BLaER1 treated with 17β-estradiol and CSF1 and Interleukin-3, amounts not matched to agents 10 nM and 100 nM (cell line): ENCODE measurements at regions not wholly inside any gene's neighbourhood (a gene's known extent, or its start where the extent isn't known, plus 50 kb on each side); places are given as distances from the start of the nearest gene placed in this dataset.
"Not testable (repeated sequence)": the region's sequence is repeated elsewhere in the genome, so short reads cannot be mapped to it uniquely, and the experiment has no call there.

ENCODE experiments used
- H3K27ac ChIP-seq, 11 experiments: shearing (Covaris generic); formaldehyde crosslinking; 2 replicates each; pipeline ENCODE4 v1.8.1; 2022
- H3K27me3 ChIP-seq, 11 experiments: shearing (Covaris generic); formaldehyde crosslinking; 2 replicates each; pipeline ENCODE4 v1.8.1; 2022
- H3K36me3 ChIP-seq, 11 experiments: shearing (Covaris generic); formaldehyde crosslinking; 2 replicates each; pipeline ENCODE4 v1.8.1; 2022
- H3K4me1 ChIP-seq, 10 experiments: shearing (Covaris generic); formaldehyde crosslinking; 2 replicates each; pipeline ENCODE4 v1.8.1; 2022
- H3K4me2 ChIP-seq, 11 experiments: shearing (Covaris generic); formaldehyde crosslinking; 2 replicates each; pipeline ENCODE4 v1.8.1; 2022
- H3K4me3 ChIP-seq, 10 experiments: shearing (Covaris generic); formaldehyde crosslinking; 2 replicates each; pipeline ENCODE4 v1.8.1; 2022
- H3K9ac ChIP-seq, 11 experiments: shearing (Covaris generic); formaldehyde crosslinking; 2 replicates each; pipeline ENCODE4 v1.8.1; 2022
- H3K9me3 ChIP-seq, 11 experiments: shearing (Covaris generic); formaldehyde crosslinking; replicated peaks in 1 of 11; 2 replicates each; pipeline ENCODE4 v1.8.1; 2022
- H4K20me1 ChIP-seq, 11 experiments: shearing (Covaris generic); formaldehyde crosslinking; 2 replicates each; pipeline ENCODE4 v1.8.1; 2022
- Cebpa-rat ChIP-seq, 11 experiments: shearing (Covaris generic); IDR thresholded peaks; 2 replicates each; pipeline ENCODE4 v1.8.1; 2022

- H3K27me3 ChIP-seq = no peaks in the 10 kb centered on the region
- no peaks in the 10 kb centered on the region for H3K36me3 ChIP-seq
- H3K9ac ChIP-seq = no peak overlapping the region
- H3K4me1 ChIP-seq = peaks cover 7 to 21% (median 13%) of the 10 kb centered on the region in 10 experiments; a peak in 16 of 20 replicates
- no peak for TF ChIP-seq Cebpa-rat (IDR thresholded peaks at IDR 0.05)
- H4K20me1 ChIP-seq = no peaks in the 10 kb centered on the region
- no peak overlapping the region for H3K27ac ChIP-seq
- peaks cover 0 to 11% (median 5%) of the 10 kb centered on the region in 11 experiments; a peak in 9 of 22 replicates for H3K9me3 ChIP-seq
- H3K4me2 ChIP-seq = no peak overlapping the region
- no peak overlapping the region for H3K4me3 ChIP-seq
Observed at GRCh38 chr9:82819260-82819659, 243.7 kb downstream of the RASEF start.

- Histone ChIP-seq H3K4me1 (peaks cover 7 to 21% (median 13%) of the 10 kb centered on the region in 10 experiments; a peak in 16 of 20 replicates), H3K4me3 (no peak overlapping the region), H3K27ac (no peak overlapping the region), H4K20me1 (no peaks in the 10 kb centered on the region), H3K4me2 (peak overlapping the region in 9 of 11 experiments; percentile 5 to 53 (median 19); a peak in 5 of 22 replicates), H3K27me3 (no peaks in the 10 kb centered on the region), H3K9me3 (peaks cover 0 to 11% (median 5%) of the 10 kb centered on the region in 11 experiments; a peak in 9 of 22 replicates), H3K36me3 (no peaks in the 10 kb centered on the region), H3K9ac (no peak overlapping the region)
- no peak for TF ChIP-seq Cebpa-rat (IDR thresholded peaks at IDR 0.05)
Observed at GRCh38 chr9:82820186-82820585, 242.8 kb downstream of the RASEF start.

- Histone ChIP-seq H3K36me3 (no peaks in the 10 kb centered on the region), H3K4me2 (no peak overlapping the region), H3K4me1 (no peaks in the 10 kb centered on the region), H3K4me3 (no peak overlapping the region), H3K9ac (no peak overlapping the region), H4K20me1 (no peaks in the 10 kb centered on the region), H3K9me3 (peaks cover 0 to 7% (median 4%) of the 10 kb centered on the region in 11 experiments; a peak in 6 of 22 replicates), H3K27ac (no peak overlapping the region), H3K27me3 (no peaks in the 10 kb centered on the region)
- no peak for TF ChIP-seq Cebpa-rat (IDR thresholded peaks at IDR 0.05)
Observed at GRCh38 chr9:82829818-82830217, 233.1 kb downstream of the RASEF start.

DNA sequence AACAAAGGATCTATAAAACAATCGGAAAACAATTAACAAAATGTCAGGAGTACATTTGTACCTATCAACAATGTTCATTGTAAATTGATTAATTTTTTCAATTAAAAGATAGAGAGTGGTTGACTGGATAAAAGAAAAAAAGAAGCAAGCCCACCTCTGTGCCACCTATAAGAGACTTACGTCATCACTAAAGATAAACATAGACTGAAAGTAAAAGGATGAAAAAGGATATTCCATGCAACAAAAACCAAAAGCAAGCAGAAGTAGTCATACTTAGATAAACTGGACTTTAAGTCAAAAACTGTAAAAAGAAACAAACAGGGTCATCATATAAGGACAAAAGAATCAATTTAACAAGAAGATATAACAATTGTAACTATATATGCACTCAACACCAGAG lies 197.4 kb downstream of the RASEF start:
- H3K27ac ChIP-seq = no peak overlapping the region
- H3K27me3 ChIP-seq = no peaks in the 10 kb centered on the region
- no peaks in the 10 kb centered on the region for H4K20me1 ChIP-seq
- TF ChIP-seq Cebpa-rat (IDR thresholded peaks at IDR 0.05) = no peak
- no peak overlapping the region for H3K9ac ChIP-seq
- no peaks in the 10 kb centered on the region for H3K4me1 ChIP-seq
- H3K4me2 ChIP-seq = no peak overlapping the region
- H3K4me3 ChIP-seq = no peak overlapping the region
- H3K9me3 ChIP-seq = peaks cover 0 to 4% (median 0%) of the 10 kb centered on the region in 11 experiments; a peak in 2 of 22 replicates
- no peaks in the 10 kb centered on the region for H3K36me3 ChIP-seq

DNA sequence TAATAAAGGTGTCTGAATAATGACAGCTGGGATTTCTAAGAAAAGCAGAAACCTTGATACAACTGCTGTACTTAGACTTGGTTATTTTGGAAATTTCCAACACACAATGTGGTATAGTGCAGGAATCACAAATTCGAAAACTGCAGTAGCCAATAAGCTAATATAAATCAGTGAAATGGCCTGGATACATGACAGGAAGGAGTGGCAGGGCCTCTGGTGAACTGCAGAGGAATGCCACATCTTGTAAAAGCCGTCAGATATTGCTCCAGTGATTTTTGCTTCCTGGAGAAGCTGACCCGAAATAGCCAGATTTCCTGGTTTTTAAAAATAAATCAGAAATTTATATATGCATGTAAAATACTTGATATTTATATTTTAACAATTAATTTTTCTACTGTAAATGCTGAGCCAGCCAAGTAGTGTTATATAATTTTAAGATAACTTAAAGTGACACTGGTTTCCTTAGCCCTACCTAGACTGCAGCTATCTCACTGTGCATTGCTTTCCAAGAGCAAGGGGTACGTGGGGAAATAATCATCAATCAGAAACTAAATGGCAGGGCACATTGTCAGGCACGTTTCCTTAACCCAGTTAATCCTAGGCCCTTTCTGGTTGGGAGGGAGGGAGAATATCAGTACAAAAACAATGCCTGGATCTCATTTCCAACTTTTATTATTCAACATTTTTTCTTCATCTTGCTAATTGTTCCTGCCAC lies 182.4 kb downstream of the RASEF start:
- H3K36me3 ChIP-seq = no peaks in the 10 kb centered on the region
- H4K20me1 ChIP-seq = no peaks in the 10 kb centered on the region
- no peak for TF ChIP-seq Cebpa-rat (IDR thresholded peaks at IDR 0.05)
- 0 out of 22 replicates have a peak, but pooled peaks cover 0 to 5% (median under 1%) of the 10 kb centered on the region in 11 experiments for H3K9me3 ChIP-seq
- no peak overlapping the region for H3K9ac ChIP-seq
- no peak overlapping the region for H3K4me3 ChIP-seq
- H3K4me2 ChIP-seq = no peak overlapping the region
- no peaks in the 10 kb centered on the region for H3K27me3 ChIP-seq
- H3K27ac ChIP-seq = no peak overlapping the region
- H3K4me1 ChIP-seq = no peaks in the 10 kb centered on the region; a peak in 1 of 20 replicates

- H3K27ac ChIP-seq = no peak overlapping the region
- H4K20me1 ChIP-seq = no peaks in the 10 kb centered on the region
- no peak overlapping the region for H3K4me3 ChIP-seq
- H3K4me1 ChIP-seq = no peaks in the 10 kb centered on the region; a peak in 1 of 20 replicates
- no peak overlapping the region for H3K9ac ChIP-seq
- H3K4me2 ChIP-seq = no peak overlapping the region
- no peaks in the 10 kb centered on the region for H3K36me3 ChIP-seq
- H3K9me3 ChIP-seq = 0 out of 22 replicates have a peak, but pooled peaks cover 0 to 5% (median 0%) of the 10 kb centered on the region in 11 experiments
- TF ChIP-seq Cebpa-rat (IDR thresholded peaks at IDR 0.05) = no peak
- no peaks in the 10 kb centered on the region for H3K27me3 ChIP-seq
Observed at GRCh38 chr9:82882138-82882537, 180.8 kb downstream of the RASEF start.

DNA sequence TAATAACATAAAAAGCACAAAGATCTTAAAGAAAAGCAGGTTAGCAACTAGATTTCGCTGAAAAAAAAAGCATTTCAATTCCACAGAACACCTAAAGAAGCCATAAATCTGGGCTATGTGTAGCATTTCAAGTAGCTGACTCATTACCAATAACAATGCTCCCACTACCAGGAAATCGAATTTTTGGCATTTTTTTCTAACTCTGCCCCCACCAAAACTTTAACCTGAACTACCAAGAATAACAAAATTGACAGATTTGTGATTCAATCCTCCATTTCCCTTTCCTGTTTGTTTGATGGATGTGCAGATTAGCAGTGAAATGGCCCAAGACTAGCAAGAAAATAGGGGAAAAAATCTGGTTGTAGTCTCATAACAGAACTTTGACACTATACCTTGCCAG lies 180.2 kb downstream of the RASEF start:
- Histone ChIP-seq H3K4me2 (no peak overlapping the region), H3K27ac (no peak overlapping the region), H3K27me3 (no peaks in the 10 kb centered on the region), H3K4me3 (no peak overlapping the region), H3K9me3 (0 out of 22 replicates have a peak, but pooled peaks cover 0 to 5% (median 0%) of the 10 kb centered on the region in 11 experiments), H3K4me1 (no peaks in the 10 kb centered on the region; a peak in 1 of 20 replicates), H3K9ac (no peak overlapping the region), H3K36me3 (no peaks in the 10 kb centered on the region), H4K20me1 (no peaks in the 10 kb centered on the region)
- TF ChIP-seq Cebpa-rat (IDR thresholded peaks at IDR 0.05) = no peak

DNA sequence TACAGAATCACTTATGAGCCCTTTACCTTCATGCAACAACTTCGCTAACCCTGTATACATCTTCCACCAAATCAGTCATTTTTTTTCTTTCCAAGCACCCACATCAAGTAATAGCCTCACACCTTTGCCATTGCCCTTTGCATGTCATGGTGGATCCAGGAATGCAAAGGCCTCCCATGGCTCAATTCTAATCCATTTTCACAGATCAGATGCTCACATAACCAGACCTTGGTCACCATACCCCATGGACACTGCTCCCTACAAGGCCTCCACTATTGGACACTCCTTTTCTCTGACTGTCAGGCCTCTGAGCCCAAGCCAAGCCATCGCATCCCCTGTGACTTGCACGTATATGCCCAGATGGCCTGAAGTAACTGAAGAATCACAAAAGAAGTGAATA lies 179.5 kb downstream of the RASEF start:
- Histone ChIP-seq H3K27me3 (no peaks in the 10 kb centered on the region), H3K9me3 (0 out of 22 replicates have a peak, but pooled peaks cover 0 to 5% (median 0%) of the 10 kb centered on the region in 11 experiments), H3K4me3 (no peak overlapping the region), H3K36me3 (no peaks in the 10 kb centered on the region), H4K20me1 (no peaks in the 10 kb centered on the region), H3K4me1 (no peaks in the 10 kb centered on the region), H3K9ac (no peak overlapping the region), H3K27ac (no peak overlapping the region), H3K4me2 (no peak overlapping the region)
- TF ChIP-seq Cebpa-rat (IDR thresholded peaks at IDR 0.05) = no peak

- not testable (repeated sequence) for H3K36me3 ChIP-seq, H3K9me3 ChIP-seq, H4K20me1 ChIP-seq, H3K9ac ChIP-seq, H3K4me3 ChIP-seq, H3K27me3 ChIP-seq, H3K4me1 ChIP-seq, H3K27ac ChIP-seq, H3K4me2 ChIP-seq
Observed at GRCh38 chr9:82883974-82884373, 179.0 kb downstream of the RASEF start.

DNA sequence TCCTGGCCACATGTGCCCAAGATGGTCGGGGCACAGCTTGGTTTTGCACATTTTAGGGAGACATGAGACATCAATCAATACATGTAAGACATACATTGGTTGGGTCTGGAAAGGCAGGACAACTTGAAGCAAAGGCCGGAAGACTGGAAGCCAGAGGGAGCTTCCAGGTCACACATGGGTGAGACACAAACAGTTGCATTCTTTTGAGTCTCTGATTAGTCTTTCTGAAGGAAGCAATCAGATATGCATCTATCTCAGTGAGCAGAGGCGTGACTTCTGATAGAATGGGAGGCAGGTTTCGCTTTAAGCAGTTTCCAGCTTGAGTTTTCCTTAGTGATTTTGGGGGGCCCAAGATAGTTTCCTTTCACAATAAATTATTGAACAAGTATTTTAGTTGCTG lies 172.5 kb downstream of the RASEF start:
- no peaks in the 10 kb centered on the region for H3K27me3 ChIP-seq
- no peak overlapping the region for H3K27ac ChIP-seq
- H3K4me2 ChIP-seq = peak overlapping the region; percentile 17 to 52 (median 34); a peak in 14 of 22 replicates
- peaks cover 6 to 13% (median 9%) of the 10 kb centered on the region in 10 experiments; a peak in 14 of 20 replicates for H3K4me1 ChIP-seq
- no peaks in the 10 kb centered on the region for H4K20me1 ChIP-seq
- H3K36me3 ChIP-seq = no peaks in the 10 kb centered on the region
- no peak for TF ChIP-seq Cebpa-rat (IDR thresholded peaks at IDR 0.05)
- no peak overlapping the region for H3K9ac ChIP-seq
- H3K4me3 ChIP-seq = no peak overlapping the region
- H3K9me3 ChIP-seq = no peaks in the 10 kb centered on the region; a peak in 1 of 22 replicates
